ENCODE measurements at regions not wholly inside any gene's neighbourhood (a gene's known extent, or its start where the extent isn't known, plus 50 kb on each side); places are given as distances from the start of the nearest gene placed in this dataset.

GRCh38 chr11:11779975-11780374, 61.8 kb upstream of the USP47 start:
- no peak for TF ChIP-seq CTCF (IDR thresholded peaks at IDR 0.05)
- no peak for TF ChIP-seq POLR2A (IDR thresholded peaks at IDR 0.05)

Measured in esophagus squamous epithelium (tissue), 4 donors.